RCC 7860 (cell line): ENCODE measurements at regions not wholly inside any gene's neighbourhood (a gene's known extent, or its start where the extent isn't known, plus 50 kb on each side); places are given as distances from the start of the nearest gene placed in this dataset.

Experiments used
- DNase-seq: peaks from one replicate; pipeline ENCODE4 v3.0.0-alpha.2; 2015; ENCODE audit warnings: low spot score
- FAIRE-seq: peaks from 2 replicates; lab custom pipeline; 2012; peaks lifted over from hg19 to GRCh38; lab: Jason Lieb, UNC

DNA sequence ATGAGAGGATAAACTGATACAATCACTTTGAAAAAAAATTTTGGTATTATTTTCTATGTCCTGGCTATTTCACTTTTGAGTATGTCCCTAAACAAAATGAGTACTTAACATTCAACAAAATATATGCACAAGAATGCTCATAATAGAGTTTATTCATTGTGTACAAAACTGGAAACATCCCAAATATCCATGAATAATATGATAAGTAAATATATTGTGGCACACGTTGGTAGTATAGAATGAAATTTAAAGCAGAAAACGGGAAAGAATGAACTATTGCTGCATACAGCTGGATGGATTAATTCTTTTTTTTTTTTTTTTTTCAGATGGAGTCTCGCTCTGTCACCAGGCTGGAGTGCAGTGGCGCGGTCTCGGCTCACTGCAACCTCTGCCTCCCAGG lies 725.2 kb downstream of the LTN1 start:
- DNase-seq (no peak), FAIRE-seq (no peak)

GRCh38 chr21:28266061-28266460 lies 726.6 kb downstream of the LTN1 start:
- FAIRE-seq (no peak), DNase-seq (no peak)

- no peak for FAIRE-seq
- DNase-seq: no peak
These were observed 728.7 kb downstream of the LTN1 start for GRCh38 chr21:28263974-28264373.

- FAIRE-seq (peak; percentile 36), DNase-seq (no peak)
These were observed 731.4 kb downstream of the LTN1 start for GRCh38 chr21:28261298-28261697.

- DNase-seq: no peak
- FAIRE-seq: no peak
These were observed 735.4 kb downstream of the LTN1 start for GRCh38 chr21:28257276-28257675.

- no peak for FAIRE-seq
- no peak for DNase-seq
These were observed 735.8 kb downstream of the LTN1 start for GRCh38 chr21:28256837-28257236.

- FAIRE-seq (peak; percentile 84), DNase-seq (peak; percentile 65)
These were observed 736.3 kb downstream of the LTN1 start for GRCh38 chr21:28256420-28256831.

GRCh38 chr21:28253961-28254360 lies 738.7 kb downstream of the LTN1 start:
- FAIRE-seq: no peak
- no peak for DNase-seq

- no peak for DNase-seq
- FAIRE-seq: no peak
These were observed 739.3 kb downstream of the LTN1 start for GRCh38 chr21:28253338-28253737.

- FAIRE-seq: no peak
- no peak for DNase-seq
These were observed 739.7 kb downstream of the LTN1 start for GRCh38 chr21:28252928-28253327.

GRCh38 chr21:28250946-28251345 lies 741.7 kb downstream of the LTN1 start:
- DNase-seq (no peak), FAIRE-seq (no peak)

- peak; percentile 72 for FAIRE-seq
- DNase-seq: no peak
These were observed 745.1 kb downstream of the LTN1 start for GRCh38 chr21:28247454-28248020.

DNA sequence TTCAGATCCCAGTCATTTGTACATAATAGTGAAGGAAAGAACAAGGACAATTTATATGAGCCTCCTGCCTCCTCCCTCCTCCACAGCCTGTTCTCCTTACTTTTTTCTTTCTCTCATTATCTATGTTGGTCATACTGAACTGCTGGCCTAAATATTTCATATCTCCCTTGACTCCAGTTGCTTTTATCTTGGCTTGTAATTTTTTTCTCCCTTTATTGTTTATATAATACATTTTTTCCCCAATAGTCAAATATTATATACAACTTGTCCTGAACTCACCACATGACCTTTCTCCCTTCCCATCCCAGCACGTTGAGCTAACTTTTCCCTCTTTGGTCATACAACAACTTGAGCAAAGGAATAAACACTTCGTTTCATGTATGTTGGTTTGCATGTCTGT lies 752.1 kb downstream of the LTN1 start:
- DNase-seq (no peak), FAIRE-seq (no peak)

DNA sequence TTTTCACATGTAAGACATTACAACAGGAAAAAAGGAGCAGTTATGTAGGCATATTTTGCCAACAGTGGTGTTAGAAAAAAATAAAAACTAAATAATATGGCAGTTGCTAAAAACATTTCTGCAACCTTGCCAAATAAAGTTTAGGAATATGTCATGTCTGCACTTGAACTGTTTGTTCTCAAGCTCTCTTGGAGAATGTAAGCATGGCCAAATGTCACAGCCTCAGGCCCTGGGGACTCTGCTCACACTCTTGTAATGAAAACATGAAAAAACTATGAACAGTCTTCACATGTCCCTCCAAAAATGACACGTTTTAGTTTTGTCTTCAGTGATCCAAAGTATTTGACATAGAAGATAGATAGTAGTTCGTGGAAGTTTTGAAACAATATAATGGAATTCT lies 753.3 kb downstream of the LTN1 start:
- DNase-seq (no peak), FAIRE-seq (no peak)

DNA sequence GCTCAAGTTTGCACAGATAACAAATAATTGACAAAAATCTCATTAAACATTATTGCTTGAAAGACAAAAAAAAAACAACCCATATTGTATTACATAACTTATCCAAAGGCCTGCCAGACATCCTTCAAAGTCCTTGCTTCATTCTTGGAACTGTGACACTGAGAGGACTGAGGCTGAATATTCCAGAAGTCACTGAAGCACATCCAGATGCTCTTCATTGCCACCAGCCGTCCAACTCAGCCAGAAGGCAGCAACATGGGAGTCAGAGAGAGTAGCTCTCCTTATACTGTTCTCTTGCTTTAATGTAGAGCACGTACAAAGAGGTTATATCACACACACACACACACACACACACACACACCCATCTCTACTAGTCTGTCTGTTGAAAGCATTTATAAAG lies 755.0 kb downstream of the LTN1 start:
- FAIRE-seq (no peak), DNase-seq (no peak)

DNA sequence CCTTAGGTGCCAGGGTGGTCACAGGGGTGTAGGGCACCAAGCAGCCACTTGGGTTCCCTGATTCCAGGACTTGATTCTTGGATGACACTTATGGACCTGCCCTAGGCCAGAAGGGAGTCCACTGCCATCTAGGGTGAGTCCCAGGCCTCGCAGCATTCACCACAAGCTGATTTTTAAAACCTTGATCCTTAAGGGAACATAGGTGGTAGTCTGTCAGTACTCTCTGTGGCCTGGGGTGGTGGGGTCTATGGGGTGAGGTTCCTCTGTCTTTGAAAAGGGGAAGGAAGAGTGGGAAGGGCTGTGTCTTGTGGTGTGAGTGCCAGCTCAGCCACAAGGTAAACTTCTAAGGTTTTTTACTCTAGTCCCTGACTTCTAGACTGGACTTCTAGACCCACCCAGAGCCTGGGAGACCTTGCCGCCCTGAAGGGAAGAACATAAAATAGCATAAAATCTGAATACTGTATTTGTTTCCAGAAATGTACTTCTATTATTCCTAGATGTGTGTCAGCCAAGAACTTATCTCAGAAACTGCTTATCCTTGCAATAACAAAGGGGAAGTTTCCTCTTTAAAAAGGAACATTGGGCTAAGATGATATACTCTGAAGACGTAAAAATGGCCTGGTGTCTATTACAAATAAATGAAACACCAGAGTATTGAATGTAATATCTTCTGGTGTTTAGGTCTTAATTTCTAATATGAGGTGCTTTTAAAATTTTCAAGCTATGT lies 757.3 kb downstream of the LTN1 start:
- no peak for FAIRE-seq
- DNase-seq: no peak

DNA sequence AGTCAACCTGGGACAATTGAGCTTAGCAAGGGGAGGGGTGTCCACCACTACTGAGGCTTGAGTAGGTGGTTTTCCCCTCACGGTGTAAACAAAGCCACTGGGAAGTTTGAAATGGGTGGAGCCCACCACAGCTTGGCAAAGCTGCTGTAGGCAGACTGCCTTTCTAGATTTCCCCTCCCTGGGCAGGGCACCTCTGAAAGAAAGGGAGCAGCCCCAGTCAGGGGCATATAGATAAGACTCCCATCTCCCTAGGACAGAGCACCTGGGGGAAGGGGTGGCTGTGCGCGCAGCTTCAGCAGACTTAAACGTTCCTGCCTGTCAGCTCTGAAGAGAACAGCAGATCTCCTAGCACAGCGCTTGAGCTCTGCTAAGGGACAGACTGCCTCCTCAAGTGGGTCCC lies 758.4 kb downstream of the LTN1 start:
- DNase-seq (no peak), FAIRE-seq (no peak)

DNA sequence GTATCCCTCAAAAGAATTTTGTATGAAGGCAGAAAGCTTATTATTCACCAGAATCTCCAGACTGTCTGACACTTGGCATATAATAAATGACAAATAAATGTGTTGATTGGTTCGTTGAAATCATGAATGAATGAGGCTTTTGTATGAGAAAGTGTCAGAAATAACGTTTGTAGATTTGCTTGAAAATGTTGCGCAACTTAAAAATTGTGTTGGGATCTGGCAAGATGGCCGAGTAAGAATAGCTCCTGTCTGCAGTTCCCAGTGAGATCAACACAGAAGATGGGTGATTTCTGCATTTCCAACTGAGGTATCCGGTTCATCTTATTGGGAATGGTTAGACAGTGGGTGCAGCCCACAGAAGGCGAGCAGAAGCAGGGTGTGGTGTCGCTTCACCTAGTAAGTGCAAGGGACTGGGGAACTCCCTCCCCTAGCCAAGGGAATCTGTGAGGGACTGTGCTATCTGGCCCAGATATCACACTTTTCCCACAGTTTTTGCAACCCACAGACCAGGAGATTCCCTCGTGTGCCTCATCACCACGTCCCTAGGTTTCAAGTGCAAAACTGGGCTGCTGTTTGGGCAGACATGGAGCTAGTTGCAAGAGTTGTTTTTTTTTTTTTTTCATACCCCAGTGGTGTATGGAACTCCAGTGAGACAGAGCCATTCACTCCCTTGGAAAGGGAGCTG lies 759.0 kb downstream of the LTN1 start:
- no peak for DNase-seq
- no peak for FAIRE-seq

GRCh38 chr21:28230559-28230958 lies 762.1 kb downstream of the LTN1 start:
- FAIRE-seq (no peak), DNase-seq (no peak)

DNA sequence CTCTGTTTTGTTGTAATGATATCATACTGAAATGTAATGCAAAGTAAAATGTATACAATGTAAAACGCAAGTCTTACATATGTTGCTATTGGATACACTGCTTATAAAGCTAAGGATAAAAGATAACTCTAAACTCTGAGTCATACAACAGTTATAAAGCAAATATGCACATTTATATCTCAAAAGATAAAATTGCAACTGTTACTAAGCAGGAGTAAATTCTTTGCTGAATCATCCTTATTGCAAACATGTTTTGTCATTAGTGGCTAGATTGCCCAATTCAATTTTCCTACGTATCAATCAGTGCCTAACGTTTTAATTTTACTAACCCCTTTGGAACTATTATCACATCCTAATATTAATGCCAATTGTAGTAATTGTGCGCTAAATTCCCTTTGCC lies 762.9 kb downstream of the LTN1 start:
- DNase-seq: peak; percentile 50
- FAIRE-seq: no peak

DNA sequence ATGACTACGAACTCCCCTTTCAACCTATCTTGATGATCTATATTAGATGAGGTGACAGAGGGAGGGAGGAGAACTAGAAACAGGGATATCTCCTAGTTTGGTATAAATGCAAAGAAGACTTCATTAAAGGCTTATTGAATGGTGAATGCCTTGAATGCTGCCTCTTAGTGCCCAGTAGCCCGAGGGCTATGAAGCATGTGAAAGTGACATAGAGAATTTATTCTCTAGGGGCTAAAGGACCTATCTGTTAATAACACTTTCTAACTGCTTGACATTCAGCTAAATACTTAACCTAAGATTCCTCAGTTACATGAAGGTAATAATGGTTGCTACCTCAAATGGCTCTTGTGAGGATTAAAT lies 764.1 kb downstream of the LTN1 start:
- DNase-seq (no peak), FAIRE-seq (no peak)

GRCh38 chr21:28227881-28228635 lies 764.6 kb downstream of the LTN1 start:
- no peak for FAIRE-seq
- no peak for DNase-seq
